ENCODE measurements at regions not wholly inside any gene's neighbourhood (a gene's known extent, or its start where the extent isn't known, plus 50 kb on each side); places are given as distances from the start of the nearest gene placed in this dataset.
"Not testable (repeated sequence)": the region's sequence is repeated elsewhere in the genome, so short reads cannot be mapped to it uniquely, and the experiment has no call there.

GRCh38 chr6:121596441-121596840 is 161.0 kb downstream of the GJA1 start:
- no peak for DNase-seq

GRCh38 chr6:121597654-121598053 is 162.2 kb downstream of the GJA1 start:
- no peak for DNase-seq

GRCh38 chr6:121599331-121599730 is 163.9 kb downstream of the GJA1 start:
- DNase-seq = not testable (repeated sequence)

GRCh38 chr6:121600389-121601168 is 165.1 kb downstream of the GJA1 start:
- no peak for DNase-seq

GRCh38 chr6:121603486-121603885 is 168.0 kb downstream of the GJA1 start:
- DNase-seq = no peak

- no peak for DNase-seq
These were observed 172.3 kb downstream of the GJA1 start for GRCh38 chr6:121607721-121608120.

- DNase-seq = no peak
These were observed 172.8 kb downstream of the GJA1 start for GRCh38 chr6:121608270-121608669.

- DNase-seq = no peak
These were observed 173.8 kb downstream of the GJA1 start for GRCh38 chr6:121609281-121609680.

- DNase-seq = no peak
These were observed 177.5 kb downstream of the GJA1 start for GRCh38 chr6:121612927-121613326.

- DNase-seq = no peak
These were observed 178.7 kb downstream of the GJA1 start for GRCh38 chr6:121614115-121614514.

GRCh38 chr6:121615493-121615892 is 180.0 kb downstream of the GJA1 start:
- DNase-seq = no peak

- DNase-seq = no peak
These were observed 181.0 kb downstream of the GJA1 start for GRCh38 chr6:121616406-121616805.

GRCh38 chr6:121617388-121617787 is 181.9 kb downstream of the GJA1 start:
- DNase-seq = no peak

- no peak for DNase-seq
These were observed 183.6 kb downstream of the GJA1 start for GRCh38 chr6:121619013-121619412.

GRCh38 chr6:121619987-121620740 is 184.7 kb downstream of the GJA1 start:
- DNase-seq = no peak

- no peak for DNase-seq
These were observed 192.3 kb downstream of the GJA1 start for GRCh38 chr6:121627761-121628160.

- DNase-seq = no peak
These were observed 195.3 kb downstream of the GJA1 start for GRCh38 chr6:121630716-121631115.

GRCh38 chr6:121631752-121632151 is 196.3 kb downstream of the GJA1 start:
- not testable (repeated sequence) for DNase-seq

- no peak for DNase-seq
These were observed 197.9 kb downstream of the GJA1 start for GRCh38 chr6:121633309-121633708.

- not testable (repeated sequence) for DNase-seq
These were observed 199.1 kb downstream of the GJA1 start for GRCh38 chr6:121634586-121634985.

GRCh38 chr6:121635355-121635754 is 199.9 kb downstream of the GJA1 start:
- no peak for DNase-seq

GRCh38 chr6:121636217-121636616 is 200.8 kb downstream of the GJA1 start:
- not testable (repeated sequence) for DNase-seq

GRCh38 chr6:121639021-121639420 is 203.6 kb downstream of the GJA1 start:
- DNase-seq = no peak

- no peak for DNase-seq
These were observed 205.7 kb downstream of the GJA1 start for GRCh38 chr6:121641158-121641557.

Data from DMS 273 treated with DMSO at 0.1 percent for 48 hours (cell line).